HEK293 (cell line): ENCODE measurements at regions not wholly inside any gene's neighbourhood (a gene's known extent, or its start where the extent isn't known, plus 50 kb on each side); places are given as distances from the start of the nearest gene placed in this dataset.

Source experiments
- HOXA7 ChIP-seq: sonication (generic); formaldehyde crosslinking; IDR thresholded peaks from 2 replicates; pipeline ENCODE4 v1.8.1; 2022; ENCODE audit warnings: missing genetic modification reagents, borderline replicate concordance
- MYNN ChIP-seq: fragments of 450-650 bp; formaldehyde crosslinking; IDR thresholded peaks from 2 replicates; pipeline ENCODE4 v1.5.1; 2016; ENCODE audit warnings: missing biosample characterization, missing genetic modification characterization, borderline replicate concordance
- TCF7L2 ChIP-seq: IDR thresholded peaks from 2 replicates; pipeline ENCODE4 v1.6.1; 2011; ENCODE audit warnings: low read depth, mild to moderate bottlenecking, inconsistent platforms, low read length, moderate library complexity, borderline replicate concordance
- ZBTB1 ChIP-seq: fragments of 450-650 bp; formaldehyde crosslinking; IDR thresholded peaks from 2 replicates; pipeline ENCODE4 v1.5.1; 2016; ENCODE audit warnings: missing biosample characterization, missing genetic modification characterization
- ZNF175 ChIP-seq: fragments of 450-650 bp; formaldehyde crosslinking; IDR thresholded peaks from 2 replicates; pipeline ENCODE4 v1.5.1; 2016; ENCODE audit warnings: missing biosample characterization, missing genetic modification characterization
- ZNF416 ChIP-seq: fragments of 450-650 bp; formaldehyde crosslinking; IDR thresholded peaks from 2 replicates; pipeline ENCODE4 v1.5.1; 2016; ENCODE audit warnings: missing biosample characterization, missing genetic modification characterization
- ZNF530 ChIP-seq: fragments of 450-650 bp; formaldehyde crosslinking; IDR thresholded peaks from 2 replicates; pipeline ENCODE4 v1.5.1; 2016; ENCODE audit warnings: low read depth, missing biosample characterization, missing genetic modification characterization
- TF ChIP-seq, protein P1 (sequence below): fragments of 450-650 bp; formaldehyde crosslinking; IDR thresholded peaks from 2 replicates; pipeline ENCODE4 v1.5.1; 2016; ENCODE audit warnings: missing biosample characterization, missing genetic modification characterization
- TF ChIP-seq, protein P2 (sequence below): fragments of 450-650 bp; formaldehyde crosslinking; IDR thresholded peaks from 2 replicates; pipeline ENCODE4 v1.5.1; 2016; ENCODE audit warnings: missing biosample characterization, missing genetic modification characterization, low read depth
- TF ChIP-seq, protein P3 (sequence below): fragments of 450-650 bp; formaldehyde crosslinking; IDR thresholded peaks from 2 replicates; pipeline ENCODE4 v1.5.1; 2016; ENCODE audit warnings: missing biosample characterization, missing genetic modification characterization
- TF ChIP-seq, protein P4 (sequence below): fragments of 450-650 bp; formaldehyde crosslinking; IDR thresholded peaks from 2 replicates; pipeline ENCODE4 v1.5.1; 2016; ENCODE audit warnings: missing biosample characterization, missing genetic modification characterization
- TF ChIP-seq, protein P5 (sequence below): fragments of 450-650 bp; formaldehyde crosslinking; IDR thresholded peaks from 2 replicates; pipeline ENCODE4 v1.5.1; 2016; ENCODE audit warnings: missing biosample characterization, missing genetic modification characterization
- TF ChIP-seq, protein P6 (sequence below): fragments of 450-650 bp; formaldehyde crosslinking; IDR thresholded peaks from 2 replicates; pipeline ENCODE4 v1.5.1; 2016; ENCODE audit warnings: missing biosample characterization, missing genetic modification characterization

DNA sequence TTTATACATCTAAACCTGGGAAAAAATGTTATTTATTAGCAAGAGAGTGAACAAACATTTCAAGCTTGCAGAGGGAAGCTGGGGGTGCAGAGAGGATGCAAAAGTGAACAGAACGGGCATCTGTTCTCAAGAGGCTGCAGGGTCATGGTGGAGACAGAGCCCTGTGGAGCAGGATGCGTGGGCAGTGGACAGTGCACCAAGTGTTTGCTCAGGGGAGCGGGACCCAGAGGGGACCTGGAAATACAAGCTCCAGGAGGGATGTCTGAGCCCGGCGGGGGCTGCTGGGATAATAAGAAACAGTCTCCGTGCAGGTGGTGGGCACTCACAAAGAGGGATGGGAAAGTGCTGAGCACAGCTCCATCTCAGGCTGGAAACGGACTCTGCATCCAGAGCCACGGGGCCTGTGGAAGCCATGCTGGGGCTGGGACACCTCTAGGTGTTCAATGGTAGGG, 105.3 kb upstream of the SLC45A1 start:
- no peak for TF ChIP-seq ZNF175 (tag by site-specific recombination)
- no peak for TF ChIP-seq MYNN
- no peak for TF ChIP-seq ZNF530
- TF ChIP-seq, protein P1, sequence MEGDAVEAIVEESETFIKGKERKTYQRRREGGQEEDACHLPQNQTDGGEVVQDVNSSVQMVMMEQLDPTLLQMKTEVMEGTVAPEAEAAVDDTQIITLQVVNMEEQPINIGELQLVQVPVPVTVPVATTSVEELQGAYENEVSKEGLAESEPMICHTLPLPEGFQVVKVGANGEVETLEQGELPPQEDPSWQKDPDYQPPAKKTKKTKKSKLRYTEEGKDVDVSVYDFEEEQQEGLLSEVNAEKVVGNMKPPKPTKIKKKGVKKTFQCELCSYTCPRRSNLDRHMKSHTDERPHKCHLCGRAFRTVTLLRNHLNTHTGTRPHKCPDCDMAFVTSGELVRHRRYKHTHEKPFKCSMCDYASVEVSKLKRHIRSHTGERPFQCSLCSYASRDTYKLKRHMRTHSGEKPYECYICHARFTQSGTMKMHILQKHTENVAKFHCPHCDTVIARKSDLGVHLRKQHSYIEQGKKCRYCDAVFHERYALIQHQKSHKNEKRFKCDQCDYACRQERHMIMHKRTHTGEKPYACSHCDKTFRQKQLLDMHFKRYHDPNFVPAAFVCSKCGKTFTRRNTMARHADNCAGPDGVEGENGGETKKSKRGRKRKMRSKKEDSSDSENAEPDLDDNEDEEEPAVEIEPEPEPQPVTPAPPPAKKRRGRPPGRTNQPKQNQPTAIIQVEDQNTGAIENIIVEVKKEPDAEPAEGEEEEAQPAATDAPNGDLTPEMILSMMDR (tag by site-specific recombination) = no peak
- TF ChIP-seq, protein P2, sequence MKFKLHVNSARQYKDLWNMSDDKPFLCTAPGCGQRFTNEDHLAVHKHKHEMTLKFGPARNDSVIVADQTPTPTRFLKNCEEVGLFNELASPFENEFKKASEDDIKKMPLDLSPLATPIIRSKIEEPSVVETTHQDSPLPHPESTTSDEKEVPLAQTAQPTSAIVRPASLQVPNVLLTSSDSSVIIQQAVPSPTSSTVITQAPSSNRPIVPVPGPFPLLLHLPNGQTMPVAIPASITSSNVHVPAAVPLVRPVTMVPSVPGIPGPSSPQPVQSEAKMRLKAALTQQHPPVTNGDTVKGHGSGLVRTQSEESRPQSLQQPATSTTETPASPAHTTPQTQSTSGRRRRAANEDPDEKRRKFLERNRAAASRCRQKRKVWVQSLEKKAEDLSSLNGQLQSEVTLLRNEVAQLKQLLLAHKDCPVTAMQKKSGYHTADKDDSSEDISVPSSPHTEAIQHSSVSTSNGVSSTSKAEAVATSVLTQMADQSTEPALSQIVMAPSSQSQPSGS (tag by site-specific recombination) = no peak
- no peak for TF ChIP-seq ZBTB1 (tag by site-specific recombination)
- TF ChIP-seq, protein P3, sequence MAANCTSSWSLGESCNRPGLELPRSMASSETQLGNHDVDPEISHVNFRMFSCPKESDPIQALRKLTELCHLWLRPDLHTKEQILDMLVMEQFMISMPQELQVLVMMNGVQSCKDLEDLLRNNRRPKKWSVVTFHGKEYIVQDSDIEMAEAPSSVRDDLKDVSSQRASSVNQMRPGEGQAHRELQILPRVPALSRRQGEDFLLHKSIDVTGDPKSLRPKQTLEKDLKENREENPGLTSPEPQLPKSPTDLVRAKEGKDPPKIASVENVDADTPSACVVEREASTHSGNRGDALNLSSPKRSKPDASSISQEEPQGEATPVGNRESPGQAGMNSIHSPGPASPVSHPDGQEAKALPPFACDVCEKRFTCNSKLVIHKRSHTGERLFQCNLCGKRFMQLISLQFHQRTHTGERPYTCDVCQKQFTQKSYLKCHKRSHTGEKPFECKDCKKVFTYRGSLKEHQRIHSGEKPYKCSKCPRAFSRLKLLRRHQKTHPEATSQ (tag by site-specific recombination) = no peak
- TF ChIP-seq TCF7L2 = no peak
- no peak for TF ChIP-seq HOXA7
- no peak for TF ChIP-seq ZNF416 (tag by site-specific recombination)
- TF ChIP-seq, protein P4, sequence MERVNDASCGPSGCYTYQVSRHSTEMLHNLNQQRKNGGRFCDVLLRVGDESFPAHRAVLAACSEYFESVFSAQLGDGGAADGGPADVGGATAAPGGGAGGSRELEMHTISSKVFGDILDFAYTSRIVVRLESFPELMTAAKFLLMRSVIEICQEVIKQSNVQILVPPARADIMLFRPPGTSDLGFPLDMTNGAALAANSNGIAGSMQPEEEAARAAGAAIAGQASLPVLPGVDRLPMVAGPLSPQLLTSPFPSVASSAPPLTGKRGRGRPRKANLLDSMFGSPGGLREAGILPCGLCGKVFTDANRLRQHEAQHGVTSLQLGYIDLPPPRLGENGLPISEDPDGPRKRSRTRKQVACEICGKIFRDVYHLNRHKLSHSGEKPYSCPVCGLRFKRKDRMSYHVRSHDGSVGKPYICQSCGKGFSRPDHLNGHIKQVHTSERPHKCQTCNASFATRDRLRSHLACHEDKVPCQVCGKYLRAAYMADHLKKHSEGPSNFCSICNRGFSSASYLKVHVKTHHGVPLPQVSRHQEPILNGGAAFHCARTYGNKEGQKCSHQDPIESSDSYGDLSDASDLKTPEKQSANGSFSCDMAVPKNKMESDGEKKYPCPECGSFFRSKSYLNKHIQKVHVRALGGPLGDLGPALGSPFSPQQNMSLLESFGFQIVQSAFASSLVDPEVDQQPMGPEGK (tag by site-specific recombination) = no peak
- TF ChIP-seq, protein P5, sequence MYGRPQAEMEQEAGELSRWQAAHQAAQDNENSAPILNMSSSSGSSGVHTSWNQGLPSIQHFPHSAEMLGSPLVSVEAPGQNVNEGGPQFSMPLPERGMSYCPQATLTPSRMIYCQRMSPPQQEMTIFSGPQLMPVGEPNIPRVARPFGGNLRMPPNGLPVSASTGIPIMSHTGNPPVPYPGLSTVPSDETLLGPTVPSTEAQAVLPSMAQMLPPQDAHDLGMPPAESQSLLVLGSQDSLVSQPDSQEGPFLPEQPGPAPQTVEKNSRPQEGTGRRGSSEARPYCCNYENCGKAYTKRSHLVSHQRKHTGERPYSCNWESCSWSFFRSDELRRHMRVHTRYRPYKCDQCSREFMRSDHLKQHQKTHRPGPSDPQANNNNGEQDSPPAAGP (tag by site-specific recombination) = no peak
- TF ChIP-seq, protein P6, sequence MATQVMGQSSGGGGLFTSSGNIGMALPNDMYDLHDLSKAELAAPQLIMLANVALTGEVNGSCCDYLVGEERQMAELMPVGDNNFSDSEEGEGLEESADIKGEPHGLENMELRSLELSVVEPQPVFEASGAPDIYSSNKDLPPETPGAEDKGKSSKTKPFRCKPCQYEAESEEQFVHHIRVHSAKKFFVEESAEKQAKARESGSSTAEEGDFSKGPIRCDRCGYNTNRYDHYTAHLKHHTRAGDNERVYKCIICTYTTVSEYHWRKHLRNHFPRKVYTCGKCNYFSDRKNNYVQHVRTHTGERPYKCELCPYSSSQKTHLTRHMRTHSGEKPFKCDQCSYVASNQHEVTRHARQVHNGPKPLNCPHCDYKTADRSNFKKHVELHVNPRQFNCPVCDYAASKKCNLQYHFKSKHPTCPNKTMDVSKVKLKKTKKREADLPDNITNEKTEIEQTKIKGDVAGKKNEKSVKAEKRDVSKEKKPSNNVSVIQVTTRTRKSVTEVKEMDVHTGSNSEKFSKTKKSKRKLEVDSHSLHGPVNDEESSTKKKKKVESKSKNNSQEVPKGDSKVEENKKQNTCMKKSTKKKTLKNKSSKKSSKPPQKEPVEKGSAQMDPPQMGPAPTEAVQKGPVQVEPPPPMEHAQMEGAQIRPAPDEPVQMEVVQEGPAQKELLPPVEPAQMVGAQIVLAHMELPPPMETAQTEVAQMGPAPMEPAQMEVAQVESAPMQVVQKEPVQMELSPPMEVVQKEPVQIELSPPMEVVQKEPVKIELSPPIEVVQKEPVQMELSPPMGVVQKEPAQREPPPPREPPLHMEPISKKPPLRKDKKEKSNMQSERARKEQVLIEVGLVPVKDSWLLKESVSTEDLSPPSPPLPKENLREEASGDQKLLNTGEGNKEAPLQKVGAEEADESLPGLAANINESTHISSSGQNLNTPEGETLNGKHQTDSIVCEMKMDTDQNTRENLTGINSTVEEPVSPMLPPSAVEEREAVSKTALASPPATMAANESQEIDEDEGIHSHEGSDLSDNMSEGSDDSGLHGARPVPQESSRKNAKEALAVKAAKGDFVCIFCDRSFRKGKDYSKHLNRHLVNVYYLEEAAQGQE (tag by site-specific recombination) = no peak
